Posterior cingulate gyrus (tissue), 11 donors: ENCODE measurements at regions not wholly inside any gene's neighbourhood (a gene's known extent, or its start where the extent isn't known, plus 50 kb on each side); places are given as distances from the start of the nearest gene placed in this dataset.
"Not testable (repeated sequence)": the region's sequence is repeated elsewhere in the genome, so short reads cannot be mapped to it uniquely, and the experiment has no call there.

Experiments
- DNase-seq, 10 donors: peaks; one replicate each; pipeline versions ENCODE4 v3.0.0 to v3.0.0-alpha.2; 2020 to 2021; ENCODE audit warnings: mixed read lengths in 3 of 10
- intact Hi-C: fragments of 100-400 bp; cut with DNase I; formaldehyde crosslinking; loops from one replicate; pipeline ENCODE4 v1.15.1; 2023

- DNase-seq, result no peak
- intact Hi-C loops, result no loop called here
These were observed 811.3 kb downstream of the DHX35 start for GRCh38 chr20:39773380-39774000.

- intact Hi-C loops, result no loop called here
- DNase-seq, result no peak
These were observed 805.2 kb downstream of the DHX35 start for GRCh38 chr20:39767352-39767751.

- intact Hi-C loops, result no loop called here
- no peak for DNase-seq
These were observed 804.2 kb downstream of the DHX35 start for GRCh38 chr20:39766333-39766732.

- intact Hi-C loops, result no loop called here
- DNase-seq, result no peak
These were observed 800.6 kb downstream of the DHX35 start for GRCh38 chr20:39762716-39763115.

- intact Hi-C loops, result no loop called here
- DNase-seq, result no peak
These were observed 796.7 kb downstream of the DHX35 start for GRCh38 chr20:39758876-39759275.

GRCh38 chr20:39756828-39757227, 794.7 kb downstream of the DHX35 start:
- intact Hi-C loops, result no loop called here
- DNase-seq, result no peak

- no peak for DNase-seq
- intact Hi-C loops, result no loop called here
These were observed 794.2 kb downstream of the DHX35 start for GRCh38 chr20:39756369-39756768.

GRCh38 chr20:39752262-39752876, 790.2 kb downstream of the DHX35 start:
- DNase-seq, result no peak
- intact Hi-C loops, result no loop called here

- intact Hi-C loops, result no loop called here
- no peak for DNase-seq
These were observed 789.5 kb downstream of the DHX35 start for GRCh38 chr20:39751557-39752137.

- no peak for DNase-seq
- intact Hi-C loops, result no loop called here
These were observed 783.2 kb downstream of the DHX35 start for GRCh38 chr20:39745380-39745779.

GRCh38 chr20:39738651-39739050, 776.5 kb downstream of the DHX35 start:
- no peak for DNase-seq
- intact Hi-C loops, result no loop called here

- intact Hi-C loops, result no loop called here
- no peak for DNase-seq
These were observed 774.5 kb downstream of the DHX35 start for GRCh38 chr20:39736434-39737327.

- intact Hi-C loops, DNase-seq: not testable (repeated sequence)
These were observed 763.4 kb downstream of the DHX35 start for GRCh38 chr20:39725513-39725912.

- DNase-seq, result no peak
- intact Hi-C loops, result no loop called here
These were observed 757.1 kb downstream of the DHX35 start for GRCh38 chr20:39719293-39719692.

GRCh38 chr20:39717936-39718335, 755.8 kb downstream of the DHX35 start:
- DNase-seq, result no peak
- intact Hi-C loops, result no loop called here

- intact Hi-C loops, result no loop called here
- DNase-seq, result no peak
These were observed 754.7 kb downstream of the DHX35 start for GRCh38 chr20:39716796-39717341.

GRCh38 chr20:39713076-39713840, 751.1 kb downstream of the DHX35 start:
- intact Hi-C loops, result no loop called here

GRCh38 chr20:39706184-39706663, 744.1 kb downstream of the DHX35 start:
- intact Hi-C loops, result no loop called here
- DNase-seq, result peak in 1 of 10 donors; percentile 47

More at GRCh38 chr20:39713076-39713840, 751.1 kb downstream of the DHX35 start:
- no peak for DNase-seq

- intact Hi-C loops, result no loop called here
- DNase-seq, result no peak
These were observed 742.9 kb downstream of the DHX35 start for GRCh38 chr20:39705032-39705431.

GRCh38 chr20:39703357-39703756, 741.2 kb downstream of the DHX35 start:
- DNase-seq, intact Hi-C loops: not testable (repeated sequence)
